IPS DF 6.9 (cell line): ENCODE measurements at regions not wholly inside any gene's neighbourhood (a gene's known extent, or its start where the extent isn't known, plus 50 kb on each side); places are given as distances from the start of the nearest gene placed in this dataset.
"Not testable (repeated sequence)": the region's sequence is repeated elsewhere in the genome, so short reads cannot be mapped to it uniquely, and the experiment has no call there.

ENCODE experiments used
- DNase-seq: peaks from one replicate; pipeline ENCODE4 v3.0.0-alpha.2; 2013; ENCODE audit warnings: low read depth, low spot score
- H3K27ac ChIP-seq: one replicate; pipeline ENCODE4 v1.5.1; 2013; ENCODE audit warnings: low read length, control low read depth
- H3K27me3 ChIP-seq: 2 replicates; pipeline ENCODE4 v1.6.1; 2013; ENCODE audit warnings: mild to moderate bottlenecking, low read length; ENCODE audit not compliant: control insufficient read depth, insufficient read depth
- H3K36me3 ChIP-seq: 2 replicates; pipeline ENCODE4 v1.6.1; 2013; ENCODE audit warnings: low read length; ENCODE audit not compliant: control insufficient read depth, insufficient read depth
- H3K4me1 ChIP-seq: 2 replicates; pipeline ENCODE4 v1.6.1; 2013; ENCODE audit warnings: low read length; ENCODE audit not compliant: control insufficient read depth, insufficient read depth
- H3K4me3 ChIP-seq: 2 replicates; pipeline ENCODE4 v1.5.1; 2013; ENCODE audit warnings: mild to moderate bottlenecking, low read length
- H3K9me3 ChIP-seq: 2 replicates; pipeline ENCODE4 v1.6.1; 2013; ENCODE audit warnings: low read length, inconsistent platforms; ENCODE audit not compliant: control insufficient read depth, insufficient read depth
- WGBS: extraction: QIAGEN DNeasy Blood & Tissue Kit; methylation state at CpG from one replicate; pipeline ENCODE4 v1.1.7; 2013; ENCODE audit warnings: mixed read lengths, missing lambda C conversion rate; ENCODE audit not compliant: insufficient read length, insufficient coverage; 5-methylcytosine and 5-hydroxymethylcytosine counted together

- WGBS, result no CpG with 5 or more reads among the region's 3 CpGs
- no peaks in the 10 kb centered on the region for H3K27me3 ChIP-seq
- DNase-seq, result no peak
These were observed 244.3 kb downstream of the RPLP1 start for GRCh38 chr15:69696946-69697345.

DNA sequence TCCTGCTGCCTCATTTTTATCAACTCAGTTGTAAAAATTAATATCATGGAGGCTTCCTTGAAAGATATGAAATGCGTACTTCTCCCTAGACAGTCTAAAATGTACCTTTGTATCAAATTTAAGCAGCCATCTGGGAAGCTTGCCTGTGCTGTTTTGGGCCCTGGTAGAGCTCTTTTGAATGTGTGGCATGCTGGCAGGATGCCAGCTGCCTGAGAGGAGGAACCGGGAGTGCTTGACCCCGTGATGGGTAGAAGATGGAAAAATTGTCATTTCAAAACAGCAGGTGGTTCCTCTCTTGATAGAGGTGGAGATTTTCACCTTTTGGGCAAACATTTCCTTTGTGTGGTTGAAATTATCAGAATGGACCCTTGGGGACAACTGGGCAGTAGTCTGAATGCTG lies 245.3 kb downstream of the RPLP1 start:
- H3K4me3 ChIP-seq, result no peak overlapping the region
- no peaks in the 10 kb centered on the region for H3K4me1 ChIP-seq
- DNase-seq, result no peak
- H3K36me3 ChIP-seq, result no peaks in the 10 kb centered on the region
- H3K27ac ChIP-seq, result no peak overlapping the region
- no peaks in the 10 kb centered on the region for H3K27me3 ChIP-seq
- no CpG with 5 or more reads among the region's 3 CpGs for WGBS
- H3K9me3 ChIP-seq, result no peaks in the 10 kb centered on the region

More at GRCh38 chr15:69696946-69697345, 244.3 kb downstream of the RPLP1 start:
- Histone ChIP-seq H3K36me3 (no peaks in the 10 kb centered on the region), H3K9me3 (no peaks in the 10 kb centered on the region), H3K4me3 (no peak overlapping the region), H3K27ac (no peak overlapping the region), H3K4me1 (no peaks in the 10 kb centered on the region)

GRCh38 chr15:69699096-69699495 lies 246.5 kb downstream of the RPLP1 start:
- DNase-seq, result no peak
- Histone ChIP-seq H3K36me3 (no peaks in the 10 kb centered on the region), H3K4me1 (no peaks in the 10 kb centered on the region), H3K9me3 (no peaks in the 10 kb centered on the region), H3K4me3 (no peak overlapping the region), H3K27ac (no peak overlapping the region), H3K27me3 (no peaks in the 10 kb centered on the region)
- no CpG with 5 or more reads among the region's 1 CpG for WGBS

- DNase-seq, result no peak
- no peaks in the 10 kb centered on the region for H3K36me3 ChIP-seq
- WGBS, result no CpG with 5 or more reads among the region's 3 CpGs
- H3K4me1 ChIP-seq, result no peaks in the 10 kb centered on the region
- H3K27me3 ChIP-seq, result no peaks in the 10 kb centered on the region
- H3K4me3 ChIP-seq, result no peak overlapping the region
- H3K9me3 ChIP-seq, result no peaks in the 10 kb centered on the region
- no peak overlapping the region for H3K27ac ChIP-seq
These were observed 247.8 kb downstream of the RPLP1 start for GRCh38 chr15:69700380-69700779.

DNA sequence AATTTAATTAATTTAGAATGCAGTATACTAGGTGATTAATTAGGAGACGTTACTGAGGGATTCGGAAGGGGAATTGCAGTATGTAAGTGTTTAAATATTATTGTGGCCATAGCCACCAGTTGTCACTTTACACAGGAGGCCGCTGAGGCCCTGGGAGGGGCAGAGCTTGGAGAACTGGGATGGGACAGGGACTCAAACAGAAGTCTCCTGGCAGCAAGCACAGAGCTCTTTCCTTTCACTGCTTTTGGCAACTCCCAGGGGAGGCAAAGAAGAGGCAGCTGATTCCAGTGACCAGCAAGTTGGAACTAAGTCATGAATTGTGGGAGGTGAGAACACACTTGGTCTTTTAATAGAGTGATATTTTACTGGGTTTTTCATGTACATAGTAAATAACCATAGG lies 248.6 kb downstream of the RPLP1 start:
- no peaks in the 10 kb centered on the region for H3K4me1 ChIP-seq
- H3K27ac ChIP-seq, result no peak overlapping the region
- H3K27me3 ChIP-seq, result no peaks in the 10 kb centered on the region
- H3K9me3 ChIP-seq, result no peaks in the 10 kb centered on the region
- H3K36me3 ChIP-seq, result no peaks in the 10 kb centered on the region
- DNase-seq, result no peak
- 100% methylated on average over 2 of the region's 3 CpGs for WGBS
- H3K4me3 ChIP-seq, result no peak overlapping the region

DNA sequence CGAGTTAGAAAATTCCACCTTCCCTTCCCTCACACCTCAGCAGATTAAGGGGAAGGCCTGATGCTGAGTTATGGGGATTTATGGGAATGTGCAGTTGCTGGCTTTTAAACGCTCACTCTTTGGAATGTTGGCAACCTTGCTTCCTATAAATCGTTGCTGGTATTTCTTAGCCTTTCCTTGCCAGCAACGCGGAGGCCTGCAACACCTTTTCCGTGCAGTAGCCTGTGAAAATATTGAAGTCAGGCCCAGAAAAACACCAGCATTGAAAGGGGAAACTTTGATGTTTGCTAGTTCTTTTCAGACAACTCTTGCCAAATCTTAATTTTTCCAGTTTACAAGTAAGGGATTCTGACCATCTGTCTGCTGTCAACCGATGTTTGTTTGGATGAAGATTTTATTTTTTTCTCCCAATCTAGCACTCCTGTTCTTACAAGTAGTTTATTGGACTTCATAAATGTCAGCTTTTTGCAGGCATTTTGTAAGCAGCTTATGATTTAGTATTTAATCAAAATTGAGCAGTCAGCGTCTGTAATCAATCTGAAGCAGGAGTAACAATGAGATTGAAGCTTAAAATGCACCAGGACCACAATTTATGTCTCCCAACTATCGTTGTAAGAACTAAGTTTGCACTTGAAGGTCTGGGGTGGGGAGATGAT lies 251.0 kb downstream of the RPLP1 start:
- Histone ChIP-seq H3K4me1 (no peaks in the 10 kb centered on the region), H3K27ac (no peak overlapping the region), H3K27me3 (no peaks in the 10 kb centered on the region), H3K9me3 (no peaks in the 10 kb centered on the region), H3K36me3 (no peaks in the 10 kb centered on the region), H3K4me3 (no peak overlapping the region)
- DNase-seq, result no peak
- no CpG with 5 or more reads among the region's 9 CpGs for WGBS

DNA sequence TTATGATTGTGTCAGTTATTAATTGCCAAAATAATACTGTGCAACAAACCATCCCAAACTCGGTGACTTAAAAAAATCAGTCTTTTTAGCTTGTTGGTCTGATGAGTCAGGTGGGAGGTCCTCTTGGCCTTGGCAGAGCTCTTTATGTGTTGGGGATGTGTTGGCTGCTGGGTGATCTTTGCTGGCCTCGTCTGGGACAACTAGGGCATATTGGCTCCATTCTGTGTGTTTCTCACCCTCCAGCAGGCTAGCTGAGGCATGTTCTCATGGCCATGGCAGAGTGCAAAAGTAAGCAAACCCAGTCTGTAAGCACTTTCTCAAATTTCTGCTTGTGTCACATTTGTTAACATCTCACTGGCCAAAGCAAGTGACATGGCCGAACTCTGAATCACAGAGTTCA lies 251.6 kb downstream of the RPLP1 start:
- H3K9me3 ChIP-seq, result no peaks in the 10 kb centered on the region
- H3K27ac ChIP-seq, result no peak overlapping the region
- no peak for DNase-seq
- no peaks in the 10 kb centered on the region for H3K36me3 ChIP-seq
- no peak overlapping the region for H3K4me3 ChIP-seq
- no CpG with 5 or more reads among the region's 3 CpGs for WGBS
- no peaks in the 10 kb centered on the region for H3K27me3 ChIP-seq
- H3K4me1 ChIP-seq, result no peaks in the 10 kb centered on the region

GRCh38 chr15:69704700-69705099 lies 252.1 kb downstream of the RPLP1 start:
- Histone ChIP-seq H3K36me3 (no peaks in the 10 kb centered on the region), H3K27me3 (no peaks in the 10 kb centered on the region), H3K27ac (no peak overlapping the region), H3K4me3 (no peak overlapping the region), H3K9me3 (no peaks in the 10 kb centered on the region), H3K4me1 (no peaks in the 10 kb centered on the region)
- WGBS, result no CpG with 5 or more reads among the region's 4 CpGs
- no peak for DNase-seq

DNA sequence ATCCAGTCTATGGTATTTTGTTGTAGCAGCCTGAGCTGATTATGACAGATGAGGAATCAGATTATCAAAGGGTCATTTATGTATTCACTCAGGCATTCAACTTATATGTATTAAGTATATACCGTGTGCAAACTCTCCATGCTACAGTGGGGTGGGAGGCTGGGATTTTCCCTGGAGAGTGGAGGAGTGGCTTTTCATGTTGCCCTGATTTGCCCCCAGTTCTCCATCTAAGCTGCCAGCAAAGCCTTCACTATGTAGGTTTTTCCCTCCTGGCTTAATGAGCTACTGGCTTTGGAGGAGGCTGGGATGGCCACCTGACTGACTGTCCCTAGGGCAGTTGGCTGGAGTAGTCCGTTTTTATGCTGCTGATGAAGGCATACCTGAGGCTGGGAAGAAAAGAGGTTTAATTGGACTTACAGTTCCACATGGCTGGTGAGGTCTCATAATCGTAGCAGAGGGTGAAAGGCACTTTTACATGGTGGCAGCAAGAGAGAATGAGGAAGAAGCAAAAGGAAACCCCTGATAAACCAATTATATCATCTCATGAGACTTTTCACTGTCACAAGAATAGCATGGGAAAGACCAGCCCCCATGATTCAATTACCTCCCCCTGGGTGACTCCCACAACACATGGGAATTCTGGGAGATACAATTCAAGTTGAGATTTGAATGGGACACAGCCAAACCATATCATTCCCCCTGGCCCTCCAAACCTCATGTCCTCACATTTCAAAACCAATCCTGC lies 253.9 kb downstream of the RPLP1 start:
- Histone ChIP-seq H3K36me3 (no peaks in the 10 kb centered on the region), H3K4me3 (no peak overlapping the region), H3K4me1 (no peaks in the 10 kb centered on the region), H3K27ac (no peak overlapping the region), H3K27me3 (no peaks in the 10 kb centered on the region), H3K9me3 (no peaks in the 10 kb centered on the region)
- no CpG with 5 or more reads among the region's 3 CpGs for WGBS
- no peak for DNase-seq

DNA sequence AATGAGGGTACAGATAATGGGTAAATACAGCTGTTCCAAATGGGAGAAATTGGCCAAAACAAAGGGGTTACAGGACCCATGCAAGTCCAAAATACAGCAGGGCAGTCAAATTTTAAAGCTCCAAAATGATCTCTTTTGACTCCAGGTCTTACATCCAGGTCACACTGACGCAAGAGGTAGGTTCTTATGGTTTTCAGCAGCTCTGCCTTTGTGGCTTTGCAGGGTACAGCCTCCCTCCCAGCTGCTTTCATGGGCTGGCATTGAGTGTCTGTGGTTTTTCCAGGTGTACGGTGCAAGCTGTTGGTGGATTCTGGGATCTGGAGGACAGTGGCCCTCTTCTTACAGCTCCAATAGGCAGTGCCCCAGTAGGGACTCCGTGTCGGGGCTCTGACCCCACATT lies 254.6 kb downstream of the RPLP1 start:
- H3K27me3 ChIP-seq, H3K36me3 ChIP-seq, DNase-seq, H3K4me1 ChIP-seq, H3K4me3 ChIP-seq, H3K9me3 ChIP-seq, H3K27ac ChIP-seq: not testable (repeated sequence)
- WGBS, result no CpG with 5 or more reads among the region's 4 CpGs
